ENCODE measurements at regions not wholly inside any gene's neighbourhood (a gene's known extent, or its start where the extent isn't known, plus 50 kb on each side); places are given as distances from the start of the nearest gene placed in this dataset.

- Histone ChIP-seq H3F3A (ENCODE audit: insufficient read depth, low read length) (no peaks in the 10 kb centered on the region), H3K36me3 (replicated peaks; ENCODE audit: insufficient read depth, low read length) (no peaks in the 10 kb centered on the region), H3K79me2 (ENCODE audit: low read length) (no peaks in the 10 kb centered on the region), H2AFZ (ENCODE audit: low read length) (no peak overlapping the region), H3K9ac (ENCODE audit: low read length) (no peak overlapping the region), H3K4me1 (ENCODE audit: low read length) (no peaks in the 10 kb centered on the region), H3K9me3 (replicated peaks; ENCODE audit: insufficient read depth, low read length) (no peaks in the 10 kb centered on the region), H3K4me3 (ENCODE audit: low read length) (no peak overlapping the region), H4K20me1 (ENCODE audit: insufficient read depth, low read length) (no peaks in the 10 kb centered on the region), H3K4me2 (ENCODE audit: low read depth, low read length) (no peak overlapping the region), H3K27me3 (replicated peaks; ENCODE audit: insufficient read depth, low read length) (no peaks in the 10 kb centered on the region), H3K27ac (ENCODE audit: low read length) (no peak overlapping the region), H3K9me2 (replicated peaks; ENCODE audit: insufficient read depth, low read length) (no peaks in the 10 kb centered on the region)
- no peak for DNase-seq
- TF ChIP-seq CTCF (IDR thresholded peaks at IDR 0.05; ENCODE audit: low read length) (no peak), EZH2 (optimal IDR thresholded peaks at IDR 0.05; ENCODE audit: low read depth, low read length) (no peak), EZH2phosphoT487 (IDR thresholded peaks at IDR 0.05; ENCODE audit: low read length) (no peak)
These were observed 101.2 kb upstream of the SLC4A7 start for GRCh38 chr3:27585429-27585828.

- no peak overlapping the region for H3K9ac ChIP-seq (ENCODE audit: low read length)
- H3K79me2 ChIP-seq (ENCODE audit: low read length) = no peaks in the 10 kb centered on the region
- no peaks in the 10 kb centered on the region for H3F3A ChIP-seq (ENCODE audit: insufficient read depth, low read length)
- H3K4me2 ChIP-seq (ENCODE audit: low read depth, low read length) = no peak overlapping the region
- no peak overlapping the region for H3K27ac ChIP-seq (ENCODE audit: low read length)
- no peaks in the 10 kb centered on the region for H3K9me3 ChIP-seq (replicated peaks; ENCODE audit: insufficient read depth, low read length)
- no peaks in the 10 kb centered on the region for H3K27me3 ChIP-seq (replicated peaks; ENCODE audit: insufficient read depth, low read length)
- no peak overlapping the region for H2AFZ ChIP-seq (ENCODE audit: low read length)
- no peak overlapping the region for H3K4me3 ChIP-seq (ENCODE audit: low read length)
- H3K36me3 ChIP-seq (replicated peaks; ENCODE audit: insufficient read depth, low read length) = no peaks in the 10 kb centered on the region
- no peak for DNase-seq
- H3K4me1 ChIP-seq (ENCODE audit: low read length) = no peaks in the 10 kb centered on the region
- TF ChIP-seq EZH2 (optimal IDR thresholded peaks at IDR 0.05; ENCODE audit: low read depth, low read length) (no peak), EZH2phosphoT487 (IDR thresholded peaks at IDR 0.05; ENCODE audit: low read length) (no peak), CTCF (IDR thresholded peaks at IDR 0.05; ENCODE audit: low read length) (no peak)
- H3K9me2 ChIP-seq (replicated peaks; ENCODE audit: insufficient read depth, low read length) = no peaks in the 10 kb centered on the region
- H4K20me1 ChIP-seq (ENCODE audit: insufficient read depth, low read length) = no peaks in the 10 kb centered on the region
These were observed 100.7 kb upstream of the SLC4A7 start for GRCh38 chr3:27584874-27585273.

GRCh38 chr3:27581852-27582251 lies 97.7 kb upstream of the SLC4A7 start:
- H3K4me2 ChIP-seq (ENCODE audit: low read depth, low read length) = no peak overlapping the region
- H3F3A ChIP-seq (ENCODE audit: insufficient read depth, low read length) = no peaks in the 10 kb centered on the region
- no peaks in the 10 kb centered on the region for H3K36me3 ChIP-seq (replicated peaks; ENCODE audit: insufficient read depth, low read length)
- H3K9me3 ChIP-seq (replicated peaks; ENCODE audit: insufficient read depth, low read length) = no peaks in the 10 kb centered on the region
- no peaks in the 10 kb centered on the region for H3K4me1 ChIP-seq (ENCODE audit: low read length)
- H2AFZ ChIP-seq (ENCODE audit: low read length) = no peak overlapping the region
- DNase-seq = no peak
- no peaks in the 10 kb centered on the region for H3K27me3 ChIP-seq (replicated peaks; ENCODE audit: insufficient read depth, low read length)
- TF ChIP-seq EZH2phosphoT487 (IDR thresholded peaks at IDR 0.05; ENCODE audit: low read length) (no peak), EZH2 (optimal IDR thresholded peaks at IDR 0.05; ENCODE audit: low read depth, low read length) (no peak), CTCF (IDR thresholded peaks at IDR 0.05; ENCODE audit: low read length) (no peak)
- no peak overlapping the region for H3K9ac ChIP-seq (ENCODE audit: low read length)
- H4K20me1 ChIP-seq (ENCODE audit: insufficient read depth, low read length) = no peaks in the 10 kb centered on the region
- H3K27ac ChIP-seq (ENCODE audit: low read length) = no peak overlapping the region
- H3K79me2 ChIP-seq (ENCODE audit: low read length) = no peaks in the 10 kb centered on the region
- no peaks in the 10 kb centered on the region for H3K9me2 ChIP-seq (replicated peaks; ENCODE audit: insufficient read depth, low read length)
- no peak overlapping the region for H3K4me3 ChIP-seq (ENCODE audit: low read length)

Measured in MM.1S (cell line).